ENCODE measurements at regions not wholly inside any gene's neighbourhood (a gene's known extent, or its start where the extent isn't known, plus 50 kb on each side); places are given as distances from the start of the nearest gene placed in this dataset.
"Not testable (repeated sequence)": the region's sequence is repeated elsewhere in the genome, so short reads cannot be mapped to it uniquely, and the experiment has no call there.

- no peak for DNase-seq (ENCODE audit: low read depth)
These were observed 1465.7 kb upstream of the DIAPH2 start for GRCh38 chrX:95218976-95219375.

DNA sequence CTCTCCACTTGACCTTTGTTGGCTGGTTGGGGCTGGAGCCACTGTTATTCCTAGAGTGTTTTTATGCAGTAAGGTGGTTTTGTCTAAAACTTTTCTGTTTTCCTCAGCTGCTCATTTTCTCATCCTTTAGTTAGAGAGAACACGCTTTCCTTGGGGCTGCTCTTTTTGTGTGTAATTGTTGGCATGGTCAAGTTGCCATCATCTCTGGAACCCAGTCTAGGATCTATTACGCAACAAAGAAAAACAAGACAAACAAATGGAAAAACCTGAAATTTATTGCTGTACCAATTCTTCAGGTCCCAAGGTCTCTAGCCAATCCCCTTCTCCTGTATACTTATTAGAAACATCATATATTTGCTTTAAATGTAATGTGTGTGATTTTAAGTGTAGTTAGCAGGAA lies 1436.3 kb upstream of the DIAPH2 start:
- DNase-seq (ENCODE audit: low read depth): no peak

GRCh38 chrX:95290455-95290854 lies 1394.2 kb upstream of the DIAPH2 start:
- DNase-seq (ENCODE audit: low read depth): no peak

DNA sequence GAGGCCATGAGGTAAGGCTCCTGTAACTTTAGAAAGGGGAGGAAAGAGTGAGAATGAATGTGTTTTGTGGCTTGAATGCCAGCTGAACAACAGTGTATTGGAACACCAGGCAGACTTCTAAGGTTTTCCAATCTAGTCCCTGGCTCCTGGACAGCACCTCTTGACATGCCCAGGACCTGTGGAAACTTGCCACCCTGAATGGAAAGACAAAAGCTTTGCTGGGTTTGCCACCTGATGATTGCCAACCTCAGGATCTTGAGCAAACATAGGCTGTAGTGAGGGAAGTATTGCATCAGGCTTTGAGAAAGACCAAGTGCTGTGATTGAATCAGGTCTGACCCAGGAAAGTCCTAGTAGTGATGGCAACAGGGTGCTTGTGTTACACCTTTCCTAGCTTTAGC lies 1393.1 kb upstream of the DIAPH2 start:
- DNase-seq (ENCODE audit: low read depth): no peak

DNA sequence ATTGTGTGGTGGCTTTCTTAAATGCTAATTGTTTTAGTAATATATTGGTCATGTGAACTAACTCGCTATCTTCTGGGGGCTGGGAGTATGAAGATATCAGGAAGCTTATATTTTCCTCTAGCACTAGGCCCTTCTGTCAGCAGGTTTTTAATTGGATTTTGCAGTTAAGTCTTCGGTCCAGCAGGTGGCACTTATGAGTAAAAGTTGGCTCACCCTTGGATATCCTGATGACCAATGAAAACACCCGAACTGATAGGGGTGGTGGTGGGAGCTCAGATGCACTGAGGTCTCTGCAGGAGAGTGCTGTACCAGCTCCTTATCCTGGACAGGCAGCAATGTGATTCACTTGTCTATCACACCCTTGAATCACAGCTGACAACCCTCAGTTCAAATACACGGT lies 1365.8 kb upstream of the DIAPH2 start:
- DNase-seq (ENCODE audit: low read depth): no peak

- DNase-seq (ENCODE audit: low read depth): no peak
These were observed 1359.5 kb upstream of the DIAPH2 start for GRCh38 chrX:95325185-95325584.

DNA sequence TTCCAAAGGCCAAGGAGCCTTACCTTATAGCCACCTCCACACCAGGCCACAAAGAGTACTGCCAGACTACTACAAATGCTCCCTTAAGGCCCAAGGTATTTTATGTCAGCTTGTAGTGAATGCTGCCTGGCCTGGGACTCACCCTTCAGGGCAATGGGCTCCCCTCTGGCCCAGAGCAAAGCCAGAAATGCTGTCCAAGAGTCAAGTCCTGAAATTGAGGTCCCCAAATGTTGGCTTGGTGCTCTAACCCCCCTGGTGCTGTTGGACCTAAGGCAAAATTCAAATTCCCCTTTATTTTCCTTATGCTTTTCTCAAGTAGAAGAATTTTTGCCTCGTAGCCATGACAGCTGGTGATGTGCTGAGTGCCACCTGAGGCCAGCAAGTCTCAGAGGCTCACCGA lies 1354.3 kb upstream of the DIAPH2 start:
- no peak for DNase-seq (ENCODE audit: low read depth)

- no peak for DNase-seq (ENCODE audit: low read depth)
These were observed 1352.1 kb upstream of the DIAPH2 start for GRCh38 chrX:95332530-95332929.

DNA sequence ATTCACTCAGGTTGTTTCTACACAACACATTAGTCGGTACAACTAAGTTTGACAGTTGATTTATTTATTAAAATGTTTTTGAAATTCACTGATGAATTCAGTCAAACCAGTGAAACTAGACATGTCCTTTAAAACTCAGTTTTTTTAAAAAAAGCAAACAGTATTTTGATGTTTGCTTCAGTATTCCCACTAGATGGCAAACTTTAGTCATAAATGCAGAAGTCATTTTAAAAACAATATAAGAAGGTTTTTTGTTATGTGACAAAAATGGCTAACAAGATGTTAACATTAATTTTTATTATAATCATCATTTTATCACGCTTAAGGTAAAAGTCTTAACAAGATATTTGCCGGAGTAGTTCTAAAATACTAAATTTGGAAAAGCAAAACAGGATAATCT lies 1337.8 kb upstream of the DIAPH2 start:
- no peak for DNase-seq (ENCODE audit: low read depth)

DNA sequence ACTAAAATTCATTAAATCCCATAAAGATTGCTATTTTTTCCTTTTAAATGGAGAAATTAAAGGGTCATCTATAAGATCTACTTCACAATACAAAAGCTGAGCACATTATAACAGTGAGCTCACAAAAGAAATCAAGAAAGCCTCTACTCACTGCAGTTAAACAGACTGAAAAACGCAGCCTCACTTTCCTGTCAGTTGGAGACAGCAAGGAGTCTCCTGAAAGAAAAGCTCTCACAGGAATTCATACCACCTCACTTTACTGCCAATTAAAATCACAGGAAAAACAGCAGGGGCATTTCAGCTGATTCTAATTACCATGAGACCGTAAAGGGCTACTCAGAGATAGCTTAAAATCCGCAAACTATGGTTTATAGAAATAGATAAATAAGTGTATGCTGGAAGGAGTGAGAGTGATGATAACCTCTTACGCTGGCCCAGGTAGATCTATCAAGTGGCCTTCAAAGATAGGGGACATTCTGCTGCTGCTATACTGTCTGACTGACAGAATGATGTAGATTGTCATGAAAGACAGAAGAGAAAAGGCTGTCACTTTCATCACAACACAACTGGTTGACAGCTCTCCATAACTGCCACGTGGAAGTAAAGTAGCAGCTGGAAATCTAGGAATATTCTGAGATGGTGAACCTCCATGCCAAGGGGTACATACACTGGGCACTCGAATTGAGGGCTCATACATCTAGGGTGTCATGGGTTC lies 1333.7 kb upstream of the DIAPH2 start:
- DNase-seq (ENCODE audit: low read depth): no peak

- no peak for DNase-seq (ENCODE audit: low read depth)
These were observed 1317.4 kb upstream of the DIAPH2 start for GRCh38 chrX:95367286-95367685.

GRCh38 chrX:95382799-95383198 lies 1301.8 kb upstream of the DIAPH2 start:
- peak; percentile 0 for DNase-seq (ENCODE audit: low read depth)

DNA sequence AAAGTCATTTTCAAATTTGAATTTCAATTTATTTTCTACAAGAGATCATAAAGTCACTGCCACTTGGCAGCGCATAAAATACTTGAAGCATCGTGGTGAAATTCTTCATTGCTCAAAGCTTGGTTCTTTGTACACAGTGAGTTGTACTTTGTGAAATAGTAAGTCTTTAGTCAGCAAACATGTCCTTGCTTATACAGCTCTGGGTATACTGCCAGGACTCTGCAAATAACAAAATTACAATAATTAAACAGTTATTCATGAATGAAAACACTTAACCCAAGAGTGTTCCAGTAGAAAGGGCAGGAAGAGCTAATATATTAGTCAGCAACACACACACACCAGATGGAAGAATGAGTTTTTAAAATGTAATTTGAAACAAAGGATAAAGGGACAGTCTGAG lies 1300.9 kb upstream of the DIAPH2 start:
- no peak for DNase-seq (ENCODE audit: low read depth)

DNA sequence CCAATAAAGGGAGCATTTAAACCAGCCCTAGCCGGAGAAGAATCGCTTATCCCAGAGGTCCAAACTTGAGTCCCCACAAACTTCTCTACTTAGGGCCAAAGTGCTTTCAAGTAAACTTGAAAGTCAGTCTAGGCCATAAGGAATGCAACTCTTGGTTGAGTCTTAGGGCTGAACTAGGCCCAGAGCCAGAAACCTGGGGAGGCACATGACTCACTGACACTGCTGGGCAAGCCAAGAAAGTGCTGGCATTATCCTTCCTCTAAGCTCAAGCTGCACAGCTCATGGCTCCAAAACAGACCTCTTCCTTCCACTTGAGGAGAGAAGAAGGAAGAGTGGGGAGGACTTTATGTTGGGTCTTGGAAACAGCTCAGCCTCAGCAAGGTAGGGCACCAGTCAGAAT lies 1257.3 kb upstream of the DIAPH2 start:
- DNase-seq (ENCODE audit: low read depth): no peak

GRCh38 chrX:95435198-95435597 lies 1249.4 kb upstream of the DIAPH2 start:
- DNase-seq (ENCODE audit: low read depth): no peak

- no peak for DNase-seq (ENCODE audit: low read depth)
These were observed 1242.8 kb upstream of the DIAPH2 start for GRCh38 chrX:95441836-95442235.

DNA sequence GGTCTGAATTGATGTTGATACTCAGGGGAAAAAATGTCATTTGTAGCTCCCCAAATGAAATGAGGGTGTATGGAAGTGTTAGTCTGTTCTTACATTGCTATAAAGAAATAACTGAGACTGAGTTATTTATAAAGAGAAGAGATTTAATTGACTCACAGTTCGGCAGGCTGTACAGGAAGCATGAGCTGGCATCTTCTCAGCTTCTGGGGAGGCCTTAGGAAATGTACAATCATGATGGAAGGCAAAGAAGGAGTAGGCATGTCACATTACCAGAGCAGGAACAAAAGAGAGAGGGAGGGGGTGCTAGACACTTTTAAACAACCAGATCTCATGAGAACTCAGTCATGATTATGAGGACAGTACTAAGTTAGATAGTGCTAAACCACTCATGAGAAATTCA lies 1199.9 kb upstream of the DIAPH2 start:
- DNase-seq (ENCODE audit: low read depth): no peak

DNA sequence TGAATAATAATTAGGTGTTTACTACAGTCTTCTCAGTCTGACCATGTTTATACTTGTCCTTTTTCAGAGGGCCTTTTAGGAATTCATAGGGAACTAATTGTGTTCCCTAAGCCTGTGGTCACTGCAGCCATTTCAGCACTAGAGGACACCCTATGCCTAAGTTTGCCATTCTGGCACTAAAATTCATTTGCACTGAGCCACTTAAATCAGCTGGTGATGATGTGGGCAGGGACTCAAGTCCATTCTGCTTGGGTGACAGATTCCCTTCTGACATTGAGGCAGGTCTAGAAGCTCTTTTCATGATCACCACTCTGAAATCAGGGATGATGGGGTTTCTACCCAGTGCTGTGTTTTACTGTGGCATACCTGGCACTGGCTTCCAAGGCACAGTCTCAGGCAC lies 1178.9 kb upstream of the DIAPH2 start:
- DNase-seq (ENCODE audit: low read depth): no peak

- no peak for DNase-seq (ENCODE audit: low read depth)
These were observed 1175.2 kb upstream of the DIAPH2 start for GRCh38 chrX:95509474-95509873.

DNA sequence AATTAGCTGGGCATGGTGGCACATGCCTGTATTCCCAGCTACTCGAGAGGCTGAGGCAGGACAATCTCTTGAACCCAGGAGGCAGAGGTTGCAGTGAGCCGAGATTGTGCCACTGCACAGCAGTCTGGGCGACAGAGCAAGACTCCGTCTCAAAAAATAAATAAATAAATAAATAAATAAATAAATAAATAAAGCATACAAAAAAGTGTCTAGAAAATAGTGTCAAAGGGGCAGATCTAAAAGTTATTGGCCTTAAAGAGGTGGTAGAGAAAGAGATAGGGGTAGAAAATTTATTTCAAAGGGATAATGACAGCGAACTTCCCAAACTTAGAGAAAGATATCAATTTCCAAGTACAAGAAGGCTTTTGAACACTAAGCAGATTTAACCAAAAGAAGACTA lies 1160.6 kb upstream of the DIAPH2 start:
- not testable (repeated sequence) for DNase-seq (ENCODE audit: low read depth)

GRCh38 chrX:95536111-95536510 lies 1148.5 kb upstream of the DIAPH2 start:
- DNase-seq (ENCODE audit: low read depth): no peak

DNA sequence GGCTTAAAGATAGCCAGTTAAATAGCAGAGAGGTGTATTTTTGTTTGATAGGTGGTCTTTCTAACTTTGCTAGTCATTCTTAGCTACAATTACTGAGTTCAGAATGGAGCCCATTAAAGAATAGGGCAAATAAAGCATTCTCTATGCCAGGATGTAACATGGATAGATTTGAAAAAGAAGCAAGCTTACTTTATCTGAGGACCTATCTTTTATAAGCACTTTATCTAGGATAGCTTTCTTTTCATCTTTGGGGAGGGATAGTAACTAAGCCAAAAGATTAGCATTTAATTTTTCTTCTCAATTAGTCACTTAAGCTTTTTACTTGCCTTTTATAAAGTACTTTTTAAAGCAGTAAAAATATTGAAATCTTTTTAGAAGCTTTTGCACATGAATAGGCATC lies 1148.0 kb upstream of the DIAPH2 start:
- DNase-seq (ENCODE audit: low read depth): no peak

GRCh38 chrX:95539041-95539440 lies 1145.6 kb upstream of the DIAPH2 start:
- no peak for DNase-seq (ENCODE audit: low read depth)

GRCh38 chrX:95549552-95549951 lies 1135.1 kb upstream of the DIAPH2 start:
- DNase-seq (ENCODE audit: low read depth): not testable (repeated sequence)
